ENCODE measurements at regions not wholly inside any gene's neighbourhood (a gene's known extent, or its start where the extent isn't known, plus 50 kb on each side); places are given as distances from the start of the nearest gene placed in this dataset.

- Histone ChIP-seq H3K9me3 (ENCODE audit: control insufficient read depth, insufficient read depth, low read length) (no peaks in the 10 kb centered on the region), H3K9me2 (replicated peaks; ENCODE audit: control insufficient read depth, low read length) (no peaks in the 10 kb centered on the region), H3K36me3 (ENCODE audit: control insufficient read depth, low read length) (no peaks in the 10 kb centered on the region), H3K4me1 (ENCODE audit: control insufficient read depth, low read length) (no peaks in the 10 kb centered on the region), H3K79me2 (ENCODE audit: control insufficient read depth, low read length) (no peaks in the 10 kb centered on the region), H3K4me2 (ENCODE audit: low read length) (no peak overlapping the region), H4K20me1 (ENCODE audit: control insufficient read depth, insufficient read depth, low read depth, low read length) (no peaks in the 10 kb centered on the region), H3F3A (ENCODE audit: control insufficient read depth, insufficient read depth) (no peaks in the 10 kb centered on the region), H3K27ac (ENCODE audit: low read depth, low read length) (no peak overlapping the region), H3K4me3 (ENCODE audit: low read length) (no peak overlapping the region), H3K27me3 (ENCODE audit: control insufficient read depth, low read length) (no peaks in the 10 kb centered on the region)
- TF ChIP-seq, protein P1, sequence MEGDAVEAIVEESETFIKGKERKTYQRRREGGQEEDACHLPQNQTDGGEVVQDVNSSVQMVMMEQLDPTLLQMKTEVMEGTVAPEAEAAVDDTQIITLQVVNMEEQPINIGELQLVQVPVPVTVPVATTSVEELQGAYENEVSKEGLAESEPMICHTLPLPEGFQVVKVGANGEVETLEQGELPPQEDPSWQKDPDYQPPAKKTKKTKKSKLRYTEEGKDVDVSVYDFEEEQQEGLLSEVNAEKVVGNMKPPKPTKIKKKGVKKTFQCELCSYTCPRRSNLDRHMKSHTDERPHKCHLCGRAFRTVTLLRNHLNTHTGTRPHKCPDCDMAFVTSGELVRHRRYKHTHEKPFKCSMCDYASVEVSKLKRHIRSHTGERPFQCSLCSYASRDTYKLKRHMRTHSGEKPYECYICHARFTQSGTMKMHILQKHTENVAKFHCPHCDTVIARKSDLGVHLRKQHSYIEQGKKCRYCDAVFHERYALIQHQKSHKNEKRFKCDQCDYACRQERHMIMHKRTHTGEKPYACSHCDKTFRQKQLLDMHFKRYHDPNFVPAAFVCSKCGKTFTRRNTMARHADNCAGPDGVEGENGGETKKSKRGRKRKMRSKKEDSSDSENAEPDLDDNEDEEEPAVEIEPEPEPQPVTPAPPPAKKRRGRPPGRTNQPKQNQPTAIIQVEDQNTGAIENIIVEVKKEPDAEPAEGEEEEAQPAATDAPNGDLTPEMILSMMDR (IDR thresholded peaks at IDR 0.05; ENCODE audit: low read depth, low read length, poor library complexity, severe bottlenecking), result no peak
- no peak for TF ChIP-seq EZH2phosphoT487 (IDR thresholded peaks at IDR 0.05; ENCODE audit: borderline replicate concordance, low read length)
Measured at GRCh38 chr15:97615114-97615513, 345.4 kb upstream of the ARRDC4 start.

GRCh38 chr15:97623091-97623661 lies 337.3 kb upstream of the ARRDC4 start:
- H3K4me2 ChIP-seq (ENCODE audit: low read length), result no peak overlapping the region
- H3K4me1 ChIP-seq (ENCODE audit: control insufficient read depth, low read length), result no peaks in the 10 kb centered on the region

DNA sequence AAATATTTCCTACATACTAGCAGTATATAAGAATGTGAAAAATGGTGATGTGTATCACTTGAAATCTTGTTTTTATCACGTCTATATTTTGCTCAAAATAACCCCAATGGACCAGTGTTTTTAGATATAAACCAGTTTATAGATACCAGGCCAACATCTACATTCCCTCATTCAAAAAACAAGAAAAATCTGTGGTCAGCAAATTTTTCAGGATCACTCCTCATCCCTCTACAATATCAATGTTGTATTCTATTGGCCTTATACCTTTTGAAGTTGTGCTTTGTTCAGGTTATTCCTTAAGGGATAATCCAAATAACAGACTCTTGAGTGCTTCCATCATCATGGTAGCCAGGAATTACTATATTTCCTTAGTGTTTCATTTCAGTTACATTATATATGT lies 332.9 kb upstream of the ARRDC4 start:
- Histone ChIP-seq H3K36me3 (ENCODE audit: control insufficient read depth, low read length) (no peaks in the 10 kb centered on the region), H3K9me3 (ENCODE audit: control insufficient read depth, insufficient read depth, low read length) (no peaks in the 10 kb centered on the region), H3F3A (ENCODE audit: control insufficient read depth, insufficient read depth) (no peaks in the 10 kb centered on the region)

More at GRCh38 chr15:97623091-97623661, 337.3 kb upstream of the ARRDC4 start:
- H3K9me2 ChIP-seq (replicated peaks; ENCODE audit: control insufficient read depth, low read length), result no peaks in the 10 kb centered on the region
- H3F3A ChIP-seq (ENCODE audit: control insufficient read depth, insufficient read depth), result no peaks in the 10 kb centered on the region
- H3K4me3 ChIP-seq (ENCODE audit: low read length), result no peak overlapping the region
- no peaks in the 10 kb centered on the region for H4K20me1 ChIP-seq (ENCODE audit: control insufficient read depth, insufficient read depth, low read depth, low read length)
- TF ChIP-seq, protein P1 (IDR thresholded peaks at IDR 0.05; ENCODE audit: low read depth, low read length, poor library complexity, severe bottlenecking), result no peak
- TF ChIP-seq EZH2phosphoT487 (IDR thresholded peaks at IDR 0.05; ENCODE audit: borderline replicate concordance, low read length), result no peak
- no peaks in the 10 kb centered on the region for H3K79me2 ChIP-seq (ENCODE audit: control insufficient read depth, low read length)
- H3K9me3 ChIP-seq (ENCODE audit: control insufficient read depth, insufficient read depth, low read length), result no peaks in the 10 kb centered on the region
- no peaks in the 10 kb centered on the region for H3K27me3 ChIP-seq (ENCODE audit: control insufficient read depth, low read length)
- no peaks in the 10 kb centered on the region for H3K36me3 ChIP-seq (ENCODE audit: control insufficient read depth, low read length)
- H3K27ac ChIP-seq (ENCODE audit: low read depth, low read length), result no peak overlapping the region

More for the DNA sequence above, 332.9 kb upstream of the ARRDC4 start:
- Histone ChIP-seq H3K9me2 (replicated peaks; ENCODE audit: control insufficient read depth, low read length) (no peaks in the 10 kb centered on the region), H3K4me1 (ENCODE audit: control insufficient read depth, low read length) (no peaks in the 10 kb centered on the region), H3K79me2 (ENCODE audit: control insufficient read depth, low read length) (no peaks in the 10 kb centered on the region), H3K27me3 (ENCODE audit: control insufficient read depth, low read length) (no peaks in the 10 kb centered on the region), H3K4me3 (ENCODE audit: low read length) (no peak overlapping the region), H4K20me1 (ENCODE audit: control insufficient read depth, insufficient read depth, low read depth, low read length) (no peaks in the 10 kb centered on the region), H3K27ac (ENCODE audit: low read depth, low read length) (no peak overlapping the region), H3K4me2 (ENCODE audit: low read length) (no peak overlapping the region)
- TF ChIP-seq EZH2phosphoT487 (IDR thresholded peaks at IDR 0.05; ENCODE audit: borderline replicate concordance, low read length), result no peak
- TF ChIP-seq, protein P1 (IDR thresholded peaks at IDR 0.05; ENCODE audit: low read depth, low read length, poor library complexity, severe bottlenecking), result no peak
